HG03575 (cell line): ENCODE measurements at regions not wholly inside any gene's neighbourhood (a gene's known extent, or its start where the extent isn't known, plus 50 kb on each side); places are given as distances from the start of the nearest gene placed in this dataset.
"Not testable (repeated sequence)": the region's sequence is repeated elsewhere in the genome, so short reads cannot be mapped to it uniquely, and the experiment has no call there.

Source experiments
- ATAC-seq: cut with Tn5 transposase; IDR thresholded peaks from one replicate; pipeline ENCODE4 v1.9.1; 2021; ENCODE audit not compliant: unreplicated experiment, insufficient number of reproducible peaks, low FRiP score; ENCODE audit errors: extremely low read depth

DNA sequence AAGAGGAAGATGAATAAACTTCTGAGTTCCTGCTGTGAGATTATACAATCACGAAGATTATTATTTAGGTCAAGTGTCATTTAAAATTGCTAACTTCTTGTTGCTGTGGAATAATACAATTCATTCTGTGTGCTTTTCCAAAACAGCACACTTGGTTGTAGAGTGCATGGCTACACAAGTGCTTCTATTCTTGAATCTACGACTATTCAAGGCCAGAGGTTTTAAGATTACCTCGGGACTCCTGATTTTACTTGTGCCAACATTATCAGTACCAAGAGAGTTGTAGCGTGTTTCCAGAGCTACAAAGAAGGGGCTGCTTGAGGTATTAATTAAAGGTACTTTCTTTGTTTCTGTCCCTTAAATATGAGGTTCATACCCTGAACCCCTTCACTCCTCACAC is 234.0 kb upstream of the PCDH9 start:
- no peak for ATAC-seq

DNA sequence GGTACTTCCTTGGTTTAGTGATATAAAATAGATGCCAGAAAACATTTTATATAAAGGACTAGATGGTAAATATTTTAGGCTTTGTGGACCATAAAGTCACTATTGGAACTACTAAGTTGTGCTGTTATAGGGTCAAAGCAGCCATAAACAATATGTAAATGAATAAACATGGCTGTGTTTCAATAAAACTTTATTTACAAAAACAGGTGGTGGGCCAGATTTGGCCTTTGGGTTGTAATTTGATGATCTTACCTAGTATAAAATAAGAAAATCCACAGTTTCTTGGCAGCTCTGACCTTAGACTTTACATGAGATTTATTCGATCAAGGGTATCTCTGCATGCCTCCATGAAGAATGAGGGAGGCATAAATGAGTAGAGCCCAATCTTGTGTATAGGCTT is 232.0 kb upstream of the PCDH9 start:
- no peak for ATAC-seq

DNA sequence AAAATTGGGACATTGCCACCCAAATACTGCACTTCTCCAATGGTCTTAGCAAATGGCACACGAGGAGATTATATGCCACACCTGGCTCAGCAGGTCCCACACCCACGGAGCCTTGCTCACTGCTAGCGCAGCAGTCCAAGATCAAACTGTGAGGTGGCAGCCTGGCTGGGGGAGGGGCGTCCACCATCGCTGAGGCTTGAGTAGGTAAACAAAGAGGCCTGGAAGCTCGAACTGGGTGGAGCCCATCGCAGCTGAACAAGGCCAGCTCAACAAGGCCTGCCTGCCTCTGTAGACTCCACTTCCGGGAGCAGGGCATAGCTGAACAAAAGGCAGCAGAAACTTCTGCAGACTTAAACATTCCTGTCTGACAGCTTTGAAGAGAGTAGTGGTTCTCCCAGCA is 222.4 kb upstream of the PCDH9 start:
- ATAC-seq, result not testable (repeated sequence)

DNA sequence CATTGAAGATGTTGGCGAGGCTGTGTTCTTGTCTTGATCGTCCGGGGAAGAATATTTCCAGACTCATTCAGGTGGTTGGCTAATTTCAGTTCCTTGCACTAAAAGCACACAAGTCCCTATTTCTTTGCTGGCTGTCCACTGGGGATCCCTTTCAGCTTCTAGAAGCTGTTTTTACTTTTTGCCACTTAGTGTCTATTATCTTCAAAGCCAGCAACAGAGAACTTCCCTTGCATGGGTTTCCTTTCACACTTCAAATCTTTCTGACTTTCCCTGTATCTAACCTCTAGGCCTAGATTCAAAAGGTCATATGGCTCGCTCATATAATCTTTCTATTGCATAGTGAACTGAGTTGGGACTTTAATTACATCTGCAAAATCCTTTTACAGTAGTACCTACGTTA is 215.3 kb upstream of the PCDH9 start:
- ATAC-seq, result no peak

DNA sequence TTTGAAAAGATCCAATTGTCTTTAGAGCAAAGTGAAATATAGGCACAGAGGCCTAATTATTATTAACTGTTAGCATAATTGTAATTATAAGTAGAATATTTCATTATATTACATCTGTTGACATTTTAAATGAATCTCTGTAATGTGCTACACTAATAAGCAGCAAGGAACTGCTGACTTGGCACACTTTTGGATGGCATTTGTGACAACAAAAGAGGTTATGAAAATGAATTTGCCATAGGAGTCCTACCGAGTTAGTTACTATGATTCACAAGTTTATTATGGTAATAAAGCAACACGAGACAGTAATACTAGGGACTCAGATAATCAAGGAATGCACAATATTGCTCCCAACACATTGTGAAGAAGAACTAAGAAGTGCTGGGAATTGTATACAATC is 213.8 kb upstream of the PCDH9 start:
- ATAC-seq, result no peak

DNA sequence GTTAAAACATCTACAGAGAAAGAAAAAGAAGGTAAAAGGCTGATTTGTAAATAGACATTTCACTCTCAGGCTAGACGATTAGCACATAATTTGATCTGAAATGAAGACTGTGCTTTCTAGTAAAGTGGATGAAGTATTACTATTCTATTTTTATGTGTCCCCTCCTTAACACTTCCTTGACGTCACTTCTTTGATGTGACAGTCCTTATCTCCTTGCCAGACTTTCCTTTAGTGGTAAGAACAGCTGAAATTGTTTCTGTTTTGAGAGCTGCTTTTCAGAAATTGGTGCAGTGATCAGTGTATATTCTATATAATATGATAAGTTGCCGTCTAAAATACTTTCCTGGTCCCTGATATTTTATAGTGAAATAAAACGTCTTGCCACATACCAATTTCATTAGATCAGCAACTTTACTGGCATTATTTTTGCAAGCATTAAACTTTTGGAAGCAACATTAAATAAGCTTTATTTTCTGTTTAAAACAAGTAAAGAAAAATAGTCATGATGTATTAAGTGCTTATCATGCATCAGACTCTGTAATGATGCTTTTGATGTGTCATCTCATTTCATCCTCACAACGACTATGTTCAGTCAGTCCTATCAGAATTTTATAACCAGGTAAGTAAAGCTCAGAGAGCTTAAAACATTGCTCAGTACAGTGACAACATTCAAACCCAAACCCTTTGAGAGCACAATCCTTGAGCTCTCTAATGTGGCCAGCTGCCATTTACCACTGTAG is 210.3 kb upstream of the PCDH9 start:
- ATAC-seq, result no peak

DNA sequence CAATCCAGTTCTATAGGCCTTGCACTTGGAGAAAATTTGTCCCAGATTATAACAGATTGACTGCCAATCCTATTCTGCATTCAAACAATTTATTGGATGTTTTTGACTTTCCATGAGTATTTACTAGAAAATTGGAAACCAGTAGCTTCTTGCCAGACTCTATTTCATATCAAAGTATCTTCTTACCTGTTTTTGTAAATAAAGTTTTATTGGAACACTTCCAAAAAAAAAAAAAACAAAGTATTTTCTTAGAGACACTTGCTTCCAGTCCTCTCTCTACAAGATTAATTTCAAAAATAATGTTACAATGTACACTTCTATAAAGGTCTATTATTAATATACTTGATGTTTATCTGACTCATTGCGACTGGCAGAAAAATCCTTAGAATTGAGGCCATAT is 209.2 kb upstream of the PCDH9 start:
- no peak for ATAC-seq

DNA sequence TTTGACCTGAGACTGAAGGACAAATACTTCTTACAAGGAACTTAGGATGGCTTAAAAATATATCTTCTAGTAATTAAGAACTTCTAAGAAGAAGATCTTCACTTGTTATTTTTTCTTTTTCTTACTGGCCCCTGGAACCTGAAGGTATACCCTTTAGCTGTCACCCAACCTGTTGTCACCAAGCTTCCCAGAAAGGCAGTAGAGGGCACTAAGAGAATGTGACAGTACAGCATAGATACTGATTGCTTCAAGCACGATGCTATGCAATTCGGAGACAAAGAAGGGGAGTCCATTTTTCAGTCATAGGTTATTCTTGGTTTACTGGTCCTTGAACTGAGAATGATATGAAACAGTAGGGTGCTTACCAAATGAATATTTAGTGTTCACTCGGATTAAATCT is 208.3 kb upstream of the PCDH9 start:
- ATAC-seq, result no peak

DNA sequence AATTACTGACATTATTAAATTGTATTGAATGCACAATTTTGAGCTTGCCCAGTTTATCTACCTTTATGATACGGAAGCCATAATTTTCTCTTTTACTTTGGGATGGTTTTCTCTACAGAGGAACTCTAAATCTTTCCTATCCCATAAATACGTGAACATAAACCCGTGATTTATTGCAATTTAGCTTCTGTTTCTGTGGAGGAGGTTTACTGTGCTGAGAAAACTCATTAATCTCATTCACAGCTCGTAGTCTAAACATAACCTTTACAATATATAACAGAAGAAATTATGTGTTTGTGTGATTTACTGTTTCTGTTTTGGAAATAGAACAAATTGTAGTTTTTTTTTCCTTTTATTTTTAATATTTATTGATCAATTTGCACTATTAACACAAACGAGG is 207.1 kb upstream of the PCDH9 start:
- ATAC-seq, result no peak

DNA sequence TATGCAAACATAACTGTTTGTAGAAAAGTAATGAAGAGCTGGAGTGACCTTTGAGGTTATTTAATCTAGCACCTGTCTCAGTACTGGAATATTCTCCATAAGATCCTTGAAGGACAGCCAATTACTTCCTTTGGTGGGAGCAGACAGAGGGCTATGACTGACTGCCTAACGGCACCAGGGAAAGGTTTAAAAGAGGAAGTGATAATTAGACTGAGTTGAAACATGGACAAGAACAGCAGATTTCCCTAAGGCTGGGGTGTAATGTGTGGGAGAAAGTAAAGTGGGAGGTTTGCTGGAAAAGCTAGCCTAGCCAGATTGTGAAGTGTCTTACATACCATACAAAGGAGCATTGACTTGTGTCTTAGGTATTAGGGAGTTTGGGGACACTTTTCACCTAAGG is 191.3 kb upstream of the PCDH9 start:
- no peak for ATAC-seq

DNA sequence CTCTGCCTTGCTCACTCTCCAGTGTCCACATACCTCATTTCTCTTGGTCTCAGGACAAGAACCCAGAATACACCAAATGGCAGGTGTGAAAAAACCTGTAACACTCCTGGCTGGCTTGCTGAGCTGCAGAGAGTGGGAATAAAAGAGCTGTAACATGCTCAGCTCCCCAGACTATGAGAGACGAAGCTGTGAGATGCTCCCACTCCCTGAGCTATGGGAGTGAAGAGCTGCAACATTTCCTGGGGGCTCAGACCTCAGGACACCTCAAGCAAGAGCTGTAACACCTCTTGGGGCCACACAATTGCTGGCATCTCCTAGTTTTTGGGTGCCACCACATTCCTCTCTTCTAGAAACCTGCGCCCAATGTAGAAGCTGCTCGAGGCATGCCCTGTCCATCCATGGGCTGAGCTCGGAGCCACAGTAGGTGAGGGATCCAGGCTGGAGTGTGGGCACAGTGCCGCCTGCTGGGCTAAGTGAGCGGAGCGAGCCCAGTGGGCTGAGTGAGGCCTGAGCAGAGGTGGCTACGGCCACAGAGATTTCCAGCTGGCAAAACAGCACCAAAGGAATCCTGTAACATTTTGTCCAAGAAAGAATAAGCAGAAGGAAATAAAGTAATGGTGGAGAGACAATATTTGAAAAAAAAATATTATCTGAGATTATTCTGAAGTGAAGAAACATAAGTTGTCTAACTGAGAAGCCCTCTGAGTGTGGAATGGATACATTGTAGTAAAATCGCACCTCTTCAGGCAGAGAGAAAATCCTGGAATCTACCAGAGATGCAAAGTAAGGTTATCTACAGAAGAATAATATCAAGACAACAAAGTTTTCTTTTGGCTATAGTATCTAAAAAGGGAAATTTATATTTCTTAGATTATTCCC is 186.2 kb upstream of the PCDH9 start:
- no peak for ATAC-seq

DNA sequence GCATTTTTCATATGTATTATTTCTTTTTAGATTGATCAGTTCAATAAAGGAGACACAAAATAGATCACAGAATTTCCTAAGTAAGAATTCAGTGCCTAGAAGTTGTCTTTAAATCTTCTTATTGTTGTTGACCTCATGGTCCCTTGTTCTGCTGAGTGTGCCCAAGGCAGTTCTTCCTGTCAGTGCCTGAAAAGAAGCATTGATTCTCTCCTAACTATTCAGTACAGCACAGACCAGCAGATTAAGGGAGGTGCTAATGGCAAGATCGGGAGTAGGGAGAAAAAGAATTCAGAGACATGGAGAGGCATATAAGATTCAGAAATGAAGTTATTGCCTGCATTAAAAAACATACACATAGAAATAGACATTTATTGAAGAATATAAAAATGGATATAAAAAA is 180.5 kb upstream of the PCDH9 start:
- ATAC-seq, result no peak

DNA sequence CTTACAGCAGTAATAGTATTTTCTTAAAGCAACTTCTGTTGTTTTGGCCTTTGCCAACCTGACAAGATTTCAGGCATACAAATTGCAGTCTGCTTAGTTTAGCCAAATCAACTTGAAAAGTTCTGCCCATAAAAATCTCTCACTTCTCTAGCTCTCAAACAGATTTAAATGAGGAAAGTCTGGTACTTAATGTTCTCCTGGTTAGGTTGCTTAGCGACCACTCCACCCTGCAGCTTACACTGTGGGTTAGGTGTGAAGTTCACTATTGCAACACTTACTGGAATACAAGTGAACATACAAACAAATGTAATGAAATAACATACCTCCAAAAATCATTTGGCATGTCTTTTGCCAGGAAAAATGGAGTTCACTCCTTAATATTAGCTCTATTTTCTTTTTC is 178.7 kb upstream of the PCDH9 start:
- no peak for ATAC-seq

DNA sequence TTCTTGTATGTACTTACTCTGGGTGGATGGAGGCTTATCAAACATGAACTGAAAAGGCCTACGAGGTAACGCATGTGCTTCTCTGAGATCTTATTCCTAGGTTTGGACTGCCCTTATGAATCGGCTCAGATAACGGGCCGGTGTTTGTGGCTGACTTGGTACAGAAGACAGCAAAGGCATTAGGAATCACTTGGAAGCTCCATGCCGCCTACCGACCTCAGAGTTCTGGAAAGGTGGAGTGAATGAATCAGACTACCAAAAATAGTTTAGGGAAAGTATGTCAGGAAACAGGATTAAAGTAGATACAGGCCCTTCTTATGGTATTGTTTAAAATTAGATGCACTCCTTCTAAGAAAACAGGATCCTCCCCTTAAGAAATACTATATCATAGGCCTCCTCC is 172.4 kb upstream of the PCDH9 start:
- no peak for ATAC-seq

DNA sequence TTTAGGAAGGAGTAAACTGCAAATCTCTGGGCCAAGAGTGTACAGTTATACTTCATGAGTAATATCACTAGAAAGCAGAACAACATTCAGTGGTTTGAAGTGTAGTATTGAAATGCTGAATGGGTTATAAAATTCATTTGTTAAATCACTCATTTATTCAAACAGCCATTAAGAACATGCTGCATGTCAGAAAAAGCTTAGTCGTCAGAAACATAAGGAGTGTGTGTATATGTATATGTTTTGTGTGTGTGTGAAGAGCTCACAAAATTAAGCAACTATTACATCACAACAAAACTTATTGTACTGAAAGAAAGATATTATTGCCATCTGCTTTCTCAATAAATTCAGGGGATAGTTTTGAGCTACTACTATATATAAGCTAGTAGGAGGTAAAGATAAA is 165.4 kb upstream of the PCDH9 start:
- no peak for ATAC-seq

DNA sequence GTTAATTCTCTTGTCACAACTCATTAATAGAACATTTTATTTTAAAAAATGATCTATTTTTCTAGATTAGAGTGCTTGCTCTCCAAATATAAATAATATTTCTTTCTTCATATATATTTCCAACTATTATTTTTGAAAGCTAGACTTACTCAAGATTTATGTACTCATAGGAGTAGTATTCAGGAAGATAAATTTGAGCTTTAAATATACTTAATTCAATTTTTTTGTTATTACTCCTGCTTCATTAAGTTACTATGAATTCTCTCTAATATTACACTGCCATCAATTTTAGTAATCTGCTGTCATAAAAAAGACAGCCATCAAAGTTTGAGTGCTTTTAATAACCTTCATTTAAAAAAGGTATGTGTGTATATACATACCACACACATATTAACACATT is 161.9 kb upstream of the PCDH9 start:
- ATAC-seq, result no peak

DNA sequence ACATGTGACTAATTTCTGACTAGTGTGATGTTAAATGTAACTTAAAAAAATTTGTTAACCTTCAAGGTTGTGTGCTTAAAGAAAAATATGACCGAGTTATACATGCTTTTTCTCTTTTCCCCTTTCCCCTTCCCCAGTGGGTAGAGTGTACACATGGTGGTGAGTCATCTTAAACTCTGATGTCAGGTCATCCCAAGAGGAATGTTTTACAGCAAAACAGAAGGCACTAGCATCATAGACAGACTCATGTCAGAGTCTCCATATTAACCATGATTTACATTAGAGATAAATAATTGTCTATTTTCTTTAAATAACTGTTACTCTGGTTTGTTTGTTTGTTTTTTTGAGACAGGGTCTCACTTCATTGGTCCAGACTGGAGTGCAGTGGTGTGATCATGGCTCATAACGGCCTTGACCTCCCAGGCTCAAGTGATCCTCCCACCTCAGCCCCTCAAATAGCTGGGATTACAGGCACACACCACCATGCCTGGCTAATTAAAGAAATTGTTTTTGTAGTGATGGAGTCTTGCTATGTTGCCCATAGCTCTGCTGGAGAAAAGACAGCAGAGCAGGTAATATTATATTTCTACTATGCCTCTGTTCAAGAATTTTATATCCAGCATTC is 160.4 kb upstream of the PCDH9 start:
- ATAC-seq, result no peak

DNA sequence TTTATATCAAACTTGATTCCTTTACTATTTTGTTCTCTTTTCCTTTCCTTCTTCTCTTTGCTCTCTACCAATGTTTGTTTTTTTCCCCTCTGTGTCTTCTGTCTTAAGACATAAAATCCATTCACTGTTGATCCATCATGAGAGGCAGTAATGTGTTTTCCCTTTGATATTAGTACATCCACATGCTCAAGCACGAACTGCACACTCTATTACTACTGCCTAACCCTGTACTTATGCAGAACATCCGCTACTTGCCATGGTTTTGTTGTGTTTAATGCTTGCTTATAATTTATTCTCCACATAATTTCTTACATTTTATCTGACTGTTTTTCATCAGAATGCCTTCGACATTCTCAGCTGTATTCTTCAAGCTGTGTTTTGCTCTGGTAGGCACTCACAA is 159.0 kb upstream of the PCDH9 start:
- no peak for ATAC-seq

DNA sequence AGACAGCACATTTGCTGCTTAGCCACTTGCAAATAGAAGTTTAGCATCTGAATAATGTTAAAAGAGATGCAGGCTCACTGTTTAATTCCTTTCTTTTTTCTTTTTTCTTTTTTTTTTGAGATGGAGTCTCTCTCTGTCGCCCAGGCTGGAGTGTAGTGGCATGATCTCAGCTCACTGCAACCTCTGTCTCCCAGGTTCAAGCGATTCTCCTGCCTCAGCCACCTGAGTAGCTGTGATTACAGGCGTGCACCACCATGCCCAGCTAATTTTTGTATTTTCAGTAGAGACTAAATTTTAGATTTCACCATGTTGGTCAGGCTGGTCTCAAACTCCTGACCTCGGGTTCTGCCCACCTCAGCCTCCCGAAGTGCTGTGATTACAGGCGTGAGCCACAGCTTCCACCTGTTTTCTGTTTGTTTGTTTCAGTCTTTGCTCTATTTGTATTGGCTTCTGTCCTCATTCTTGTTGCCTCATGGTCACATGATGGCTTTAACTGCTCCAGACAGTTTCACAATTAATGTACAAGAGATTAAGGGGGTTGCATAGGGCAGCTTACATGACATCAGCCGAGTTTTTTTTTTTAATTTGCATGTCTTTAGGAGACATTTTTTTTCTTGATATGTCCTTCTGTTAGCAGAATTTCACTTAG is 153.1 kb upstream of the PCDH9 start:
- ATAC-seq, result not testable (repeated sequence)

DNA sequence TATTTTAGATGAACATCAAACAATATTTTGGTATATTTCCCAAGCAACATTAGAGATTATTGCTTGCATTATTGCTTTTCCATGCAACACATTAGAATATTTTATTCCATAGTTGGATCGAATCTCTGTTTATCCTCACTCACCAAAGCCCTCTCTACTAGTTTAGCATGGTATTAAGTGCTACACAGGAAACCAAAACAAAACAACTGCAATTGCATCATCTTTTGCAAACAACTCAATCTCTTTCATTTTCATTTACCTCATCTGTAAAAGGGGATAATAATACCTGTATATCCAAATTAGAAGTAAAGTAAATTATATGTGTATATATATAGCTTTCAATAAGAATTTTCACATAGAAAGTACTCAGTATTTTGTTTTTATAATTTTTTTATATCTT is 147.8 kb upstream of the PCDH9 start:
- ATAC-seq, result no peak
